HCT116 (cell line): ENCODE measurements at regions not wholly inside any gene's neighbourhood (a gene's known extent, or its start where the extent isn't known, plus 50 kb on each side); places are given as distances from the start of the nearest gene placed in this dataset.

Source experiments
- ATAC-seq: fragments of 200-7000 bp; cut with Tn5 transposase; 2 replicates; pipeline ENCODE4 v1.9.1; 2020; ENCODE audit warnings: mild to moderate bottlenecking, moderate library complexity
- BruUV-seq: library from RNA; stranded (reverse); fragments of 400-500 nt; replicated peaks from 2 replicates; lab custom pipeline; 2021; lab: Mats Ljungman, UMichigan
- CTCF ChIA-PET: fragments of 300-600 bp; sonication (Branson Sonifier 250); formaldehyde crosslinking; loops from one replicate; lab custom pipeline; 2021; ENCODE audit warnings: antibody characterized with exemption; lab: Charles Lee
- POLR2A ChIA-PET: fragments of 300-600, 350-600 bp; sonication (Branson Sonifier 250); formaldehyde crosslinking; loops from one replicate; lab custom pipeline; 2021; ENCODE audit warnings: antibody characterized with exemption; lab: Charles Lee
- RAD21 ChIA-PET, 2 experiments: fragments of 300-600 bp; sonication (Branson Sonifier 250); formaldehyde crosslinking; loops; one replicate each; lab custom pipeline; 2023; ENCODE audit warnings: low total read pairs in 2 of 2; ENCODE audit not compliant: uncharacterized antibody in 2 of 2, unreplicated experiment in 2 of 2, low non-redundant PET in 1 of 2; lab: Charles Lee
- DNase-seq: peaks from one replicate; pipeline ENCODE4 v3.0.0-alpha.2; 2010; ENCODE audit warnings: low read depth, low spot score
- H2AFZ ChIP-seq: fragments of 200-600 bp; shearing (Covaris generic), sonication (generic); 2 replicates; pipeline ENCODE4 v1.6.1; 2017; ENCODE audit warnings: low read depth, mixed run types, mixed read lengths, antibody characterized with exemption, low read length; ENCODE audit not compliant: poor library complexity, severe bottlenecking
- H3K27ac ChIP-seq: 2 replicates; pipeline ENCODE4 v1.5.1; 2012; ENCODE audit warnings: low read depth, low read length
- H3K27me3 ChIP-seq: fragments of 200-600 bp; sonication (generic); 2 replicates; pipeline ENCODE4 v1.6.1; 2016; ENCODE audit warnings: mixed run types, low read length, mixed read lengths; ENCODE audit not compliant: insufficient read depth
- H3K36me3 ChIP-seq, 2 experiments: fragments of 200-500 bp in 1 of 2; fragments of 200-600 bp in 1 of 2; sonication (Bioruptor generic) in 1 of 2; sonication (generic) in 1 of 2; 2 replicates each; pipeline versions ENCODE4 v1.5.1 to v1.6.1; 2014 to 2016; ENCODE audit warnings: low read length in 2 of 2, inconsistent platforms in 1 of 2, mixed read lengths in 1 of 2, mixed run types in 1 of 2; ENCODE audit not compliant: insufficient read depth in 2 of 2, control insufficient read depth in 1 of 2
- H3K4me1 ChIP-seq, 2 experiments: fragments of 200-600 bp in 1 of 2; sonication (generic) in 1 of 2; 2 replicates each; pipeline versions ENCODE4 v1.5.1 to v1.6.1; 2012 to 2017; ENCODE audit warnings: low read length in 2 of 2, inconsistent platforms in 1 of 2, mild to moderate bottlenecking in 1 of 2, mixed read lengths in 1 of 2, mixed run types in 1 of 2, moderate library complexity in 1 of 2; ENCODE audit not compliant: insufficient read depth in 2 of 2, control insufficient read depth in 1 of 2
- H3K4me2 ChIP-seq: fragments of 200-600 bp; sonication (generic); 2 replicates; pipeline ENCODE4 v1.6.1; 2017; ENCODE audit warnings: mixed run types, low read length, mixed read lengths
- H3K4me3 ChIP-seq, 2 experiments: fragments of 200-600 bp in 1 of 2; sonication (generic) in 1 of 2; replicated peaks in 1 of 2; 2 replicates each; pipeline ENCODE4 v1.5.1; 2011 to 2016; ENCODE audit warnings: low read length in 2 of 2, control low read depth in 1 of 2, low read depth in 1 of 2, mild to moderate bottlenecking in 1 of 2, mixed read lengths in 1 of 2, mixed run types in 1 of 2
- H3K79me2 ChIP-seq: fragments of 200-600 bp; sonication (generic); 2 replicates; pipeline ENCODE4 v1.6.1; 2017; ENCODE audit warnings: mild to moderate bottlenecking, mixed run types, low read length, moderate library complexity, mixed read lengths; ENCODE audit not compliant: insufficient read depth
- H3K9ac ChIP-seq: fragments of 200-600 bp; sonication (generic); 2 replicates; pipeline ENCODE4 v1.6.1; 2016; ENCODE audit warnings: low read length, mixed read lengths
- H3K9me2 ChIP-seq: fragments of 200-600 bp; sonication (generic), shearing (Covaris generic); 2 replicates; pipeline ENCODE4 v1.6.1; 2017; ENCODE audit warnings: mixed run types, mild to moderate bottlenecking, moderate library complexity; ENCODE audit not compliant: insufficient read depth
- H3K9me3 ChIP-seq, 2 experiments: fragments of 200-500 bp in 1 of 2; fragments of 200-600 bp in 1 of 2; sonication (Bioruptor generic) in 1 of 2; sonication (generic) in 1 of 2; 2 replicates each; pipeline ENCODE4 v1.6.1; 2014 to 2017; ENCODE audit warnings: low read length in 2 of 2, mixed read lengths in 2 of 2, inconsistent platforms in 1 of 2, low read depth in 1 of 2, mild to moderate bottlenecking in 1 of 2, mixed run types in 1 of 2, moderate library complexity in 1 of 2; ENCODE audit not compliant: control insufficient read depth in 1 of 2, insufficient read depth in 1 of 2
- H4K20me1 ChIP-seq: fragments of 200-600 bp; sonication (generic), shearing (Covaris generic); 2 replicates; pipeline ENCODE4 v1.6.1; 2017; ENCODE audit warnings: mixed run types, mild to moderate bottlenecking, moderate library complexity; ENCODE audit not compliant: insufficient read depth
- CBX3 ChIP-seq: IDR thresholded peaks from 2 replicates; pipeline ENCODE4 v1.6.1; 2012; ENCODE audit warnings: low read depth
- CEBPB ChIP-seq: IDR thresholded peaks from 2 replicates; pipeline ENCODE4 v1.6.1; 2012; ENCODE audit warnings: low read depth
- EZH2 ChIP-seq: fragments of 200-600 bp; sonication (generic); IDR thresholded peaks from 2 replicates; pipeline ENCODE4 v1.6.1; 2017; ENCODE audit warnings: antibody characterized with exemption, mixed run types
- EZH2phosphoT487 ChIP-seq: fragments of 200-600 bp; IDR thresholded peaks from 2 replicates; pipeline ENCODE4 v1.6.1; 2018; ENCODE audit warnings: antibody characterized with exemption, borderline replicate concordance
- FOSL1 ChIP-seq: IDR thresholded peaks from 2 replicates; pipeline ENCODE4 v1.6.1; 2012; ENCODE audit warnings: low read depth
- POLR2A ChIP-seq: IDR thresholded peaks from 2 replicates; pipeline ENCODE4 v1.7.0; 2011; ENCODE audit warnings: borderline replicate concordance; ENCODE audit not compliant: insufficient read depth, insufficient read length; ENCODE audit errors: extremely low read depth
- POLR2AphosphoS5 ChIP-seq: IDR thresholded peaks from 2 replicates; pipeline ENCODE4 v1.6.1; 2011; ENCODE audit warnings: mild to moderate bottlenecking, low read depth, low read length, moderate library complexity
- RAD21 ChIP-seq: IDR thresholded peaks from 2 replicates; pipeline ENCODE4 v1.6.1; 2012; ENCODE audit warnings: low read depth, mild to moderate bottlenecking
- SIN3A ChIP-seq: IDR thresholded peaks from 2 replicates; pipeline ENCODE4 v1.6.1; 2012; ENCODE audit warnings: low read depth
- SP1 ChIP-seq: IDR thresholded peaks from 2 replicates; pipeline ENCODE4 v1.6.1; 2012; ENCODE audit warnings: low read depth
- SRF ChIP-seq: IDR thresholded peaks from 2 replicates; pipeline ENCODE4 v1.6.1; 2012; ENCODE audit warnings: low read depth
- YY1 ChIP-seq: IDR thresholded peaks from 2 replicates; pipeline ENCODE4 v1.6.1; 2011; ENCODE audit warnings: low read length, low read depth, moderate library complexity, mild to moderate bottlenecking; ENCODE audit not compliant: insufficient replicate concordance; ENCODE audit errors: extremely low read depth
- ZFX ChIP-seq: fragments of 450-650 bp; IDR thresholded peaks from 2 replicates; pipeline ENCODE4 v1.6.1; 2017
- ZNF274 ChIP-seq: fragments of 200-500 bp; sonication (Bioruptor generic); IDR thresholded peaks from 2 replicates; pipeline ENCODE4 v1.6.1; 2014; ENCODE audit warnings: mild to moderate bottlenecking, low read depth, low read length, inconsistent platforms
- intact Hi-C: fragments of 100-400 bp; cut with micrococcal nuclease; formaldehyde crosslinking; loops from 2 replicates; pipeline ENCODE4 v1.10.0; 2022
- TF ChIP-seq, protein P1 (sequence below): IDR thresholded peaks from 2 replicates; pipeline ENCODE4 v1.6.1; 2012
- TF ChIP-seq, protein P2 (sequence below): IDR thresholded peaks from 2 replicates; pipeline ENCODE4 v1.6.1; 2012; ENCODE audit warnings: low read depth

DNA sequence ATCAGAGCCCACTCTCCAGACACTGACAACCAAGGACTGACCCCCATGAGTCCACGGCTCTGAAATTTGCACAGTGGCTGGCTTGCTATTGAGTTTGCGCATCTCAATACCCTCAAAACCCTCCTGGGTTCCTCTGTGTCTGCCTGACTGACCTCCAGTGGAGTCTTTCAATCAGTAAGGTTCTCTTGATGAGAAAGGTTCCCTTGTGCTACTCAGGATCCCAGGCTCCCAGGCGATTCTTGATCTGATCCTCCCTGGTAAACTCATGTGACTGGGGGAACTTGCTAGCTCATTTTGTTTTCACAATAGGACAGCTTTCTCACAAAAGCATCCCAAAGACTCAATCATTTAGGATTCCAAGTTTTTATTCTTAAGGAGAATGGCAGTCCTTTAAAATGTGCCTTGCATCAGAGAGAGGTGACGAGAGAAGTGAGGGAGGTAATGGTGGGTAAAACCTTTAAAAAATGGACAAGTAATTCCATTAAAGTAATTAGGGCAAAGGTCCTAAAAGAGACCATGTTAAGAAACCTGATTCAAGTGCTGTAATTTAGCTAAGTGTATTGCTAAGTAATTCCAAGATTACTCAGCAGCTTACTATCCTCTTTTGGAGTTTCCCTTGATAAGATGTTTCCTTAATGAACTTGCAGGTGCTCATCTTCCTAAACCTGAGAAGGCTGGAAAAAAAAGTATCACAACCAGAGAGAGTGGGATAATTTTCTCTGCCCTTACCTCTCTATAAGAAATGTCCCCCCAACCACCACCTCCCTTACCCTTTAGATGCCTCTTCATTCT, 304.7 kb upstream of the SGK1 start:
- no peaks in the 10 kb centered on the region for H3K4me1 ChIP-seq
- no peaks in the 10 kb centered on the region for H3K79me2 ChIP-seq
- BruUV-seq = no TSS peak
- DNase-seq (no peak), ATAC-seq (no peak)
- H3K27ac ChIP-seq = no peak overlapping the region
- H3K4me2 ChIP-seq = no peak overlapping the region
- ChIA-PET POLR2A (no interaction called here), CTCF (no interaction called here), RAD21 (no interaction called here)
- intact Hi-C loops = no loop called here
- no peak overlapping the region for H2AFZ ChIP-seq
- no peak overlapping the region for H3K4me3 ChIP-seq
- no peaks in the 10 kb centered on the region for H3K36me3 ChIP-seq
- no peak overlapping the region for H3K9ac ChIP-seq
- no peaks in the 10 kb centered on the region for H3K9me2 ChIP-seq
- no peak for TF ChIP-seq ZFX
- no peak for TF ChIP-seq FOSL1
- no peak for TF ChIP-seq EZH2
- TF ChIP-seq CBX3 = no peak
- TF ChIP-seq, protein P1, sequence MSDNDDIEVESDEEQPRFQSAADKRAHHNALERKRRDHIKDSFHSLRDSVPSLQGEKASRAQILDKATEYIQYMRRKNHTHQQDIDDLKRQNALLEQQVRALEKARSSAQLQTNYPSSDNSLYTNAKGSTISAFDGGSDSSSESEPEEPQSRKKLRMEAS = no peak
- TF ChIP-seq SIN3A = no peak
- TF ChIP-seq ZNF274 = no peak
- TF ChIP-seq SRF = no peak
- TF ChIP-seq POLR2AphosphoS5 = no peak
- TF ChIP-seq RAD21 = no peak
- no peak for TF ChIP-seq SP1
- TF ChIP-seq EZH2phosphoT487 = no peak
- TF ChIP-seq POLR2A = no peak
- TF ChIP-seq, protein P2, sequence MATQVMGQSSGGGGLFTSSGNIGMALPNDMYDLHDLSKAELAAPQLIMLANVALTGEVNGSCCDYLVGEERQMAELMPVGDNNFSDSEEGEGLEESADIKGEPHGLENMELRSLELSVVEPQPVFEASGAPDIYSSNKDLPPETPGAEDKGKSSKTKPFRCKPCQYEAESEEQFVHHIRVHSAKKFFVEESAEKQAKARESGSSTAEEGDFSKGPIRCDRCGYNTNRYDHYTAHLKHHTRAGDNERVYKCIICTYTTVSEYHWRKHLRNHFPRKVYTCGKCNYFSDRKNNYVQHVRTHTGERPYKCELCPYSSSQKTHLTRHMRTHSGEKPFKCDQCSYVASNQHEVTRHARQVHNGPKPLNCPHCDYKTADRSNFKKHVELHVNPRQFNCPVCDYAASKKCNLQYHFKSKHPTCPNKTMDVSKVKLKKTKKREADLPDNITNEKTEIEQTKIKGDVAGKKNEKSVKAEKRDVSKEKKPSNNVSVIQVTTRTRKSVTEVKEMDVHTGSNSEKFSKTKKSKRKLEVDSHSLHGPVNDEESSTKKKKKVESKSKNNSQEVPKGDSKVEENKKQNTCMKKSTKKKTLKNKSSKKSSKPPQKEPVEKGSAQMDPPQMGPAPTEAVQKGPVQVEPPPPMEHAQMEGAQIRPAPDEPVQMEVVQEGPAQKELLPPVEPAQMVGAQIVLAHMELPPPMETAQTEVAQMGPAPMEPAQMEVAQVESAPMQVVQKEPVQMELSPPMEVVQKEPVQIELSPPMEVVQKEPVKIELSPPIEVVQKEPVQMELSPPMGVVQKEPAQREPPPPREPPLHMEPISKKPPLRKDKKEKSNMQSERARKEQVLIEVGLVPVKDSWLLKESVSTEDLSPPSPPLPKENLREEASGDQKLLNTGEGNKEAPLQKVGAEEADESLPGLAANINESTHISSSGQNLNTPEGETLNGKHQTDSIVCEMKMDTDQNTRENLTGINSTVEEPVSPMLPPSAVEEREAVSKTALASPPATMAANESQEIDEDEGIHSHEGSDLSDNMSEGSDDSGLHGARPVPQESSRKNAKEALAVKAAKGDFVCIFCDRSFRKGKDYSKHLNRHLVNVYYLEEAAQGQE = no peak
- TF ChIP-seq YY1 = no peak
- TF ChIP-seq CEBPB = no peak
- H4K20me1 ChIP-seq = no peaks in the 10 kb centered on the region
- H3K27me3 ChIP-seq = no peaks in the 10 kb centered on the region
- no peaks in the 10 kb centered on the region for H3K9me3 ChIP-seq
